Activated T-helper 17 cell treated with anti-CD3 and anti-CD28 coated beads, Interleukin-2, amount 50 U/mL, for 72 hours (primary cell): ENCODE measurements at regions not wholly inside any gene's neighbourhood (a gene's known extent, or its start where the extent isn't known, plus 50 kb on each side); places are given as distances from the start of the nearest gene placed in this dataset.

Experiments used
- ATAC-seq: fragments of 150-1000 bp; cut with Tn5 transposase; replicated peaks from 2 replicates; pipeline ENCODE4 v1.10.0; 2021; ENCODE audit warnings: mild to moderate bottlenecking, moderate library complexity
- H3K27ac Mint-ChIP-seq: one replicate; pipeline ENCODE4 v1.8.0; 2022; ENCODE audit warnings: mixed read lengths
- H3K27me3 Mint-ChIP-seq: one replicate; pipeline ENCODE4 v1.8.0; 2022; ENCODE audit warnings: mixed read lengths
- H3K36me3 Mint-ChIP-seq: one replicate; pipeline ENCODE4 v1.8.0; 2022; ENCODE audit warnings: low read depth, mild to moderate bottlenecking, mixed read lengths
- H3K4me1 Mint-ChIP-seq: one replicate; pipeline ENCODE4 v1.8.0; 2022; ENCODE audit warnings: mixed read lengths
- H3K4me3 Mint-ChIP-seq: one replicate; pipeline ENCODE4 v1.8.0; 2022; ENCODE audit warnings: mild to moderate bottlenecking, mixed read lengths
- H3K9me3 Mint-ChIP-seq: one replicate; pipeline ENCODE4 v1.8.0; 2022; ENCODE audit warnings: mixed read lengths

DNA sequence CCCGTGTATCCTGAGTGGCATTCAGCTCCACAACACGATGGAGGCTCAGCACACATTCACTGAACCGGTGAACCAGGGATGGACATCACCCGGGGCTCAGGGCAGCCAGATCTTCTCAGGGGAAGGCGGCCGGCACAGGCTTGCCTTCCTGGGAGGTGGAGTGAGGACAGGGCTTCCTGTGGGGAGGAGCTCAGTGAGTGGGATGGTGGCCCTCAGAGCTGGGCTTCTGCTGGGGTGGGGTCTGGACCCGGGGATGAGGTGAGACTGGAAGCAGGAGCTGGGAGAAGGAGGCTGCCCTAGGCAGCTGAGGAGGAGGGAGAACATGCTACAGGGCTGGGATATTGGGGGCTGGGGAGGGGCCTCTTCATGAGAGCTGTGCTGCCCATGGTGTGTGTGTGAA is 58.5 kb upstream of the PRR23E start:
- no peak for ATAC-seq
- H3K9me3 Mint-ChIP-seq: no peaks in the 10 kb centered on the region
- H3K27me3 Mint-ChIP-seq: peaks cover 39% of the 10 kb centered on the region

DNA sequence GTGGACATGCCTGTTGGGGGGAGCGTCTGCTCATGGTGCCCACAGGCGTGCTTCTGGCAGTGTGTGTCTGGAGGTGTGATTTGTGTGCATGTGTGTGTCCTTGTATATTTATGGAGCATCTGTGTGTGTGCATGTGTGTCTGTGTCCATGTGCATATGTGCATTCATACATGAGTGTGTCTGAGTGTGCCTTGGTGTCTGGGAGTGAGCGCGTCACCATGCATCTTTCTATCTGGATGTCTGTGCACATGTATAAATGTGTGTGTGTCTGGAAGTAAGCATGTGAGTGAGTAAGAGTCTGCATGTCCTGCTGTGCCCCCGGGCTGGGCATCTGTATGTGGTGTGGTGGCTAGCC is 58.1 kb upstream of the PRR23E start:
- Mint-ChIP-seq H3K27me3 (peaks cover 36% of the 10 kb centered on the region), H3K9me3 (no peaks in the 10 kb centered on the region), H3K4me1 (peaks cover 4% of the 10 kb centered on the region), H3K36me3 (no peaks in the 10 kb centered on the region), H3K27ac (no peak overlapping the region), H3K4me3 (peak overlapping the region; percentile 41)
- no peak for ATAC-seq

More for the DNA sequence above, 58.5 kb upstream of the PRR23E start:
- H3K27ac Mint-ChIP-seq: no peak overlapping the region
- H3K4me1 Mint-ChIP-seq: peaks cover 4% of the 10 kb centered on the region
- no peaks in the 10 kb centered on the region for H3K36me3 Mint-ChIP-seq
- peak overlapping the region; percentile 41 for H3K4me3 Mint-ChIP-seq

DNA sequence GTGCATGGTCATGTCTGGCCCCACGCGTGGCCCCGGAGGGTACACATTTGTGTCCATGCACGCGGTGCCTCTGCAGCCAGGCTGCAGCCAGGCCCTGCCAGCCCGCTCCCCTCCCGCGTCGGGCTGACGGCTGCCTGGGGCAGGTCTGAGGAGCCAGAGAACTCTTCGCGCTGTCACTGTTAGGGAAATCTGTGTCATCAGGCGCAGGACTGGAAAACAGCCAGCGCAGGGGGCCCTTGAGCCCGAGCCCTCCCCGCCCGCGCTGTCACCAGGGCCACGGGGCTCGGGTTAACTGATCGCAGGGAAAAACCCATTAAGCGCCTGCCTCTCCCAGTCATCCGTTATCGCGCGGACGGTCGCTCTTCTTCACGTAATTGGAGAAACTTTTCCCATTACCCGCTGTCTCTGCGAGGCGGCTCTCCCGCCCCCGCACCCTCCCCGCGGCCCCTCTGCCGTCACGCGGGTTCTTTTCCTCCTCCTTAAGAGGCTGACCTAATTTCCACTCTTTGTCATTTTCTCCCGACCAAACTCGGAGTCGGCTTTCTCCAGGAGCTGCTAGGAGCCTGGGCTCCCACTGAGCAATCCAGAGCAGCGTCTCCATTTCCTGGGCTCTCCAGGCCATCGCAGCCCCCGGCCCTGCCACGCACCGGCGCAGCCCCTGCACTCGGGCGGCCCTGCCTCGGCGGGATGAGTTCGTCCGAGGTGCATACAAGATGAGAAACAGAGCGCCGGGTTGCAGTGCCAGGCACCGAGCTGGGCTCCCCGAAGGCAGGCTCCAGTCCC is 57.5 kb upstream of the PRR23E start:
- H3K9me3 Mint-ChIP-seq: no peaks in the 10 kb centered on the region
- peak; percentile 71 for ATAC-seq
- peaks cover 36% of the 10 kb centered on the region for H3K27me3 Mint-ChIP-seq
- no peak overlapping the region for H3K27ac Mint-ChIP-seq
- peaks cover 4% of the 10 kb centered on the region for H3K4me1 Mint-ChIP-seq
- H3K4me3 Mint-ChIP-seq: peak overlapping the region; percentile 41
- no peaks in the 10 kb centered on the region for H3K36me3 Mint-ChIP-seq

DNA sequence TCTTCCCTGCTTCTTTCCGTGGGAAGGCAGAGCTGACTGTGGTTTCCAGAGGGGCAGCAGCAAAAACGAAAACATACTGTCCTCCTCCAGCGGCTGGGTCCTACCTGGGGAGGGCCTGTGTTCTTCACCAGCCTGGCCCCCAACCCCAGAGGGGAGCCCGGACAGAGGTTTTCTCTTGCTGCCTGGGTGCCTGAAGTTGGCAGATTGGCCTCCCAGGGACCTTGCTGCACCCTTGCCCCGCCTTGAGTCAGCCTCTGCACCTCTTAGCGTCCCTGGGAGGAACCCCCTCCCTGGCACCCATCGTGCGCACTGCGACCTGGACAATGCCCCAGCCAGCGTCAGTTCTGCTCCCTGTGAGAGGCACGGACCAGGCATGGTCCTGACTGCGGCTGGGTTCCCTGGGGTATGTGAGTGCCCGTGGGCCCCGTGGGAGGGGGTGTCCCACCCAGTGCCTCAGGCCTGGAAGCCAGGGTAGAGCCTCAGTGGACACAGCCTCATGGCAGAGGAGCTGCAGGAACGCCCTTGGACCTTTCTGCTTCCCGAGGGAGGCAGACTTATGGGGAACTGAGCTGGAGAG is 56.8 kb upstream of the PRR23E start:
- Mint-ChIP-seq H3K27ac (no peak overlapping the region), H3K4me3 (peak overlapping the region; percentile 41), H3K9me3 (no peaks in the 10 kb centered on the region), H3K4me1 (peaks cover 4% of the 10 kb centered on the region), H3K27me3 (peaks cover 36% of the 10 kb centered on the region), H3K36me3 (no peaks in the 10 kb centered on the region)
- ATAC-seq: no peak

DNA sequence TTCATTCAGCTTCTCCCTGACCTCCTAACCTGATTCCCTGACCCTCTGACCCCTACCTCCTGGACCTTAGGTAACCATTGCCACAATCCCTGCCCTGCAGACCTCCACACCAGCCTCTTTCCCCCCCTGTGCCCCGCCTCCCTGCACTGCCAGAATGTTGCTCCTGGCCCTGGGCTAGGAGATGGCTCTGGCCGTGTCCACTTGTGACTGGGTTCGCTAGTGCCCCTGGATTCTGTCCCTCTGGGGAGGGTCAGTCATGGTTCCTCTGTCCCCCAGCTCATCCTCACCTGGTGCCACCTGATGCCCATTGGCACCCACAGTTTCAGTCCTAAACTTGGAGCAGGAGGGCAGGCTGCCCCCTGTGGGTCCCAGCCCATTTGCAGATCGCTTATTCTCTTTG is 56.2 kb upstream of the PRR23E start:
- Mint-ChIP-seq H3K4me1 (peaks cover 4% of the 10 kb centered on the region), H3K36me3 (no peaks in the 10 kb centered on the region), H3K4me3 (no peak overlapping the region), H3K27ac (no peak overlapping the region), H3K9me3 (no peaks in the 10 kb centered on the region), H3K27me3 (peaks cover 36% of the 10 kb centered on the region)
- no peak for ATAC-seq

DNA sequence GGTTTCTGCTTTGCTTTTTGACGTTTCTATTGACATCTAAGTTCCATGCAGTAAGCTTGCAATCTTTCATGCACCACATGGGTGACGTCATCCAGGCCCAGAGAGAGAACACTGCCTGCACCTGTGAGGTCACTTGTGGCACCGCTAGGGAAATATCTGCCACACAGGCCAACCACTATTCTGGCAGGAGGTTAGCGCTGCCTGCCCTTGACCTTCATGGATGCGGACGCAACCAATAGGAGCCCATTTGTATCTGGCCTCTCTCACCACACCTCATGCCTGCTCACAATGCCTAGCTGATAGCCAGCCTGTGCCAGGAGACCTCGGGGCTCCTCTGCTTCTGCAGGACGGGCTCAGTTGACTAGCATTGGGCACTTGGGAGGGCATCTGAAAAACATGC is 55.8 kb upstream of the PRR23E start:
- ATAC-seq: no peak
- no peak overlapping the region for H3K4me3 Mint-ChIP-seq

DNA sequence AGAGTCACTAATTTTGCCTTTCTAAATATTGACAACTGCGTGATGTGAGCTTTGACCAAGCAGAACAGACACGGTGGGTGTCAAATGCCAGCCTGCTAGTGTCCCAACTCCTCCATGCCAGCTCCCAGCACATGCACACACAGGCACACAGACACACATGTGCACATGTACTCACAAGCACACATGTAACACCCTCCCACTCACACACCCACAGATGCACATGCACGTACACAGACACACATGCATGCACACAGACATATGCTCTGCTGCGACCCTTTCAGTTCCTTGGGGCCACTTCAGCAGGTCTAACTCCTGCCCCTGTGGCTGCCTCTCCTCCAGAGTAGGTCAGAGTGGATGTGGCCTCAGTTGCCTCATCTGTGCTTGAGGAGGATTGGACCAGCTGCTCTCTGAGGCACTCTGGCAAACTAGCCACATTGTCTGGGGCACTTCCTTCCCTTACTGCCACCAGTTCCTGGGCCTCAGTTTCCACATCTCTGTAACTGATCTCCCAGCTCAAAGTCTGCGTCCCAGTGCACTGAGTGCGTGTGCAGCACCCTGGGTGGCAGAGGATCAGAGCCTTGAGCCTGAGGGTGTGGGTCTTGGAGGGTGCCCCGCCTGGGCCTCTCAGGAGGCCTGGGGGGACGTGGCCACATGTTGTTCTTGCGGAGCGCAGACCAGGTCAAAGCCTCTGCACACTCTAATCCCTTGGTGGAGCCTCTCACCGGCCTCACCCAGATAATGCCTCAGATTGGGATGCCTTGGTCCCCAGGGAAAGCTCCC is 55.0 kb upstream of the PRR23E start:
- Mint-ChIP-seq H3K4me3 (no peak overlapping the region), H3K4me1 (peaks cover 4% of the 10 kb centered on the region), H3K36me3 (no peaks in the 10 kb centered on the region), H3K27me3 (peaks cover 36% of the 10 kb centered on the region), H3K9me3 (no peaks in the 10 kb centered on the region), H3K27ac (no peak overlapping the region)
- no peak for ATAC-seq

More for the DNA sequence above, 55.8 kb upstream of the PRR23E start:
- Mint-ChIP-seq H3K36me3 (no peaks in the 10 kb centered on the region), H3K9me3 (no peaks in the 10 kb centered on the region), H3K27ac (no peak overlapping the region), H3K27me3 (peaks cover 36% of the 10 kb centered on the region), H3K4me1 (peaks cover 4% of the 10 kb centered on the region)

DNA sequence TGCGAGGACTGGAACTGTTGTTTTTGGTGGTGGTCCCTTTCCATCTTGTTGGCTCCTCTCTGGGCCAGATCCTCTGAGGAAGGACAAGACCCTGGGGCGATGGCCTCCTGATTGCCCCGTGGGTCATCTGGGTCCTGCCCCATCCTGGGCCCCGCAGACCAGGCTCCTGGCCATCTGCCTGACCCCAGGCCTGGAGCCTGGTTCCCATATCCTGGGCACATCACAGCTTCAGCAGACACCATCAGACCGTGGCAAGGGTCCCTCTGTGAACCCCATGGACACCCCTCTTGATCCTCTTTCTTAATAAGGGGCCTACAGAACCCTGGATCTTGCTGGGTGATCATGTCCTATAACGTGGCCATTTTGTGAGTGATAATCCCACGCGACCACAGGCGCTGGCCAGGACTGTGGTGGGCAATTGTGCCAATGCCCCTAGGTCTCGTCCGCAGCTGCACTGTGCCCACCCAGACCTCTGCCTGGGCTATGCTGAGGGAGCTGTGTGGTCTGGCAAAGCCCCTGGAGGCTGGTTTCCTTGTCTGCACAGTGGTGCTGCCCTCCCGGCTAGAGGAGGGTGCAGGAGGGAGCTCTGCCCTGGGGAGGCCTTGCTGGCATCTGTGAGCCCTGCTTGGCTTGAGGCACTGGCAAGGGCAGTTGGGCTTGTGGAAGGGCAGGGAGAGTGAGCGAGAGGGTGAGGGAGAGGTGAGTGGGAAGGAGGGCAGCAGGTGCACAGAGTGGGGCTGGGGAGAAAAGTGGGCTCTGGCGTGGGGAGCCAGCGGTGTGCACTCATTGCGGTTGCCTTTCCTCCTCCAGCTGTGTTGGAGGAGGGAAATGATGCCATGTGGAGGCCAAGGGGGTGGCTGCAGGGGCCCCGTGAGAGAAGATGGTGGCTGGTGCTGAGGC is 53.1 kb upstream of the PRR23E start:
- H3K36me3 Mint-ChIP-seq: no peaks in the 10 kb centered on the region
- peaks cover 17% of the 10 kb centered on the region for H3K27me3 Mint-ChIP-seq
- no peak for ATAC-seq
- no peak overlapping the region for H3K27ac Mint-ChIP-seq
- peaks cover 6% of the 10 kb centered on the region for H3K9me3 Mint-ChIP-seq
- H3K4me1 Mint-ChIP-seq: peaks cover 2% of the 10 kb centered on the region
- no peak overlapping the region for H3K4me3 Mint-ChIP-seq

DNA sequence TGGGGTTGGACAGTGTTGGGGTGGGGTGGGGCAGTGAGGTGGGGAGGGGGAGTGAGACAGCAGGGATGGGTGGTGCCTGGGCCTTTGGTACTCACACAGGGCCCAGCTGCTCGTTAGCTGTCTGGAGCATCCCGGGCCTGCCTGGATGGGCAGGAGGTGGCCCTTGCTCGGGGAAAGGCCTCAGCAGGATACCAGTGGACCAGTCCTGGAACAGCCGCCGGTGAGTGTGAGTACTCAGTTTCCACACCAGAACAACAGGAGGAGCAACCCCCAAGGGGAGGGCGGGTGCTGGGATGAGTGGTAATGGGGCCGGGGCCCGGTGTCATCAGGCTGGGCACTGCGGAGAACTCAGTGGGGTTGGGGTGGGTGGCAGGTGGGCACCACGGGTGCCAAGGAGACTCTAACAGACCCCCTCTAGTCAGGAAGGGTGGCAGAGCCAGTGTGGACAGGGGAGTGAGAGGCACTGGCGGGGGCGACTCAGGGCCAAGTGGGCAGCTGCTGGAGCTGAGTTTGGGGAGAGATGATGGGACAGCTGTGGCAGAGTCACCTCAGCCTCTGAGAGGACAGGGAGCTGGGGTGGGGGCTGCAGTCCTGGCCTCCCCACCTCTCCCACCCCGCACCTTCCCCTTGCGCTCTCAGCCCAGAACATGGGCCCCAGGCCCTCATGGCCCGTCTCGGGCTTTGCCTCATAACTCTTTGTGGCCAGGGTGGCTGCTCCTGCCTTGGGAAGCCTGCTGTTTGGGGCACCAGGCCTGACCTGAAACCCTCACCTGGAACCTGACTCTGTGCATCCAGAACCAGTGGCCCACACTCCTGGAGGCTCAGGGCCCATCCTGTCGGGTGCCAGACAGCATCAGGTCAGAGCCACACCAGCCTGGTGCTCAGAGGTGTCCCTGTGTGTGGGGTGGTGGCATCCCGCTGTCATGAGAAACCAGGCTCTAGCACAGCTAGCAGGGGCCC is 52.1 kb upstream of the PRR23E start:
- Mint-ChIP-seq H3K27ac (no peak overlapping the region), H3K4me1 (no peaks in the 10 kb centered on the region), H3K9me3 (peaks cover 6% of the 10 kb centered on the region), H3K27me3 (peaks cover 15% of the 10 kb centered on the region), H3K36me3 (no peaks in the 10 kb centered on the region), H3K4me3 (no peak overlapping the region)
- no peak for ATAC-seq

DNA sequence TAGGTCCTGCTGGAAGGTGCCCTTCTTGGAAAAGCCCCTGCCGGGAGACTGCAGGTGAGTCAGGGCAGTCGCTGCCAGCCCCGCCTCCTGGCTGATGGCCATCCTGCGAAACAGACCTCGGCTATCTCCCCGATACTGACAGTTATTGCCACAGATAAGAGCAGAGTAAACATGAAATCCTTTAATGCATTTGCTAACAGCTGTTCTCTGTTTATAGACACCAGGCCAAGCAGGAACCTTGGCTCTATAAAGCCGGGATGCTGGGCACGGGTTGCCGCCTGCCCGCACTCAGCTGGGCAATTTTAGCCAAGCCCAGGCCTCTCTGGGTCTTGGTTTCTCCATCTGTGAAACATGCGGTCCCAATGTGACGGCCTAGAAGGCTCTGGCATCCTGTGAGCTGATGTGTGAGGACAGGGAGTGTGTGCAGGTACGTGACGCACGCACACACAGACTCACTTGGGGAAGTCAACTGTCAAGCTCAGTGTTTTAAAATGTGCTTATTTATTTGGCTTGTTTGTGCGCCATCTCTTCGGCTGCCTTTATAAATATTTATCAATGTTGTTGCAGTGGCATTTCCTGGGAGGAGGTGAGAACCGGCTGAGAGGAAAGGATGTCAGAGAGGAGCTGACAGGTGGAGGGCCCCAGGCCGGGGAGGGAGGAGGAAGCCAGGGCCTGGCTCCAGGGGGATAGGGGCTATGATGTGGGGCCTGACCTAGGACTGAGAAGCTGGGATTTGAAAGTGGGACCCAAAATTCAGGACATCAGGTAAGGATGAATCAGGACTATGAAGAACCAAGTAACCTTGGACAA is 50.8 kb upstream of the PRR23E start:
- no peak overlapping the region for H3K27ac Mint-ChIP-seq
- no peak for ATAC-seq
- no peaks in the 10 kb centered on the region for H3K4me1 Mint-ChIP-seq
- H3K36me3 Mint-ChIP-seq: no peaks in the 10 kb centered on the region
- H3K4me3 Mint-ChIP-seq: no peak overlapping the region
- H3K9me3 Mint-ChIP-seq: peaks cover 6% of the 10 kb centered on the region
- peaks cover 8% of the 10 kb centered on the region for H3K27me3 Mint-ChIP-seq
